ENCODE measurements at regions not wholly inside any gene's neighbourhood (a gene's known extent, or its start where the extent isn't known, plus 50 kb on each side); places are given as distances from the start of the nearest gene placed in this dataset.

GRCh38 chr13:29976535-29976934 lies 126.1 kb upstream of the UBL3 start:
- Histone ChIP-seq H3K4me1 (ENCODE audit: control insufficient read depth, insufficient read depth, low read length) (no peaks in the 10 kb centered on the region), H3K27me3 (ENCODE audit: control insufficient read depth, insufficient read depth, low read length) (no peaks in the 10 kb centered on the region), H3K4me3 (ENCODE audit: low read depth in 2 of 2, low read length in 2 of 2) (no peak overlapping the region), H3K27ac (ENCODE audit: low read length) (no peak overlapping the region), H3K9me3 (ENCODE audit: control insufficient read depth, insufficient read depth, low read depth, low read length) (no peaks in the 10 kb centered on the region), H3K36me3 (ENCODE audit: control insufficient read depth, insufficient read depth, low read length) (no peaks in the 10 kb centered on the region)
- TF ChIP-seq REST (IDR thresholded peaks at IDR 0.05; ENCODE audit: insufficient read depth in 1 of 2, low read depth in 2 of 2, low read length in 1 of 2) (no peak), POLR2AphosphoS5 (IDR thresholded peaks at IDR 0.05; ENCODE audit: low read depth, low read length) (no peak), SIN3A (IDR thresholded peaks at IDR 0.05; ENCODE audit: borderline replicate concordance, insufficient read depth, low read depth, low read length) (no peak), CTCF (IDR thresholded peaks at IDR 0.05) (no peak), TCF7L2 (IDR thresholded peaks at IDR 0.05; ENCODE audit: low read depth, low read length) (no peak)
- BruUV-seq (replicated peaks): no TSS peak
- intact Hi-C loops (cut with micrococcal nuclease; ENCODE audit: unreplicated experiment): no loop called here
- POLR2A ChIA-PET: no interaction called here
- DNase-seq (ENCODE audit: low read depth, low spot score) (no peak), ATAC-seq (no peak)
- CTCF ChIA-PET: no interaction called here
- in situ Hi-C loops (cut with HindIII; ENCODE audit: low pct_unique_long_range_greater_than_20kb, low sequenced_read_pairs): no loop called here

- no peaks in the 10 kb centered on the region for H3K9me3 ChIP-seq (ENCODE audit: control insufficient read depth, insufficient read depth, low read depth, low read length)
- H3K36me3 ChIP-seq (ENCODE audit: control insufficient read depth, insufficient read depth, low read length): no peaks in the 10 kb centered on the region
- no TSS peak for BruUV-seq (replicated peaks)
- H3K4me1 ChIP-seq (ENCODE audit: control insufficient read depth, insufficient read depth, low read length): no peaks in the 10 kb centered on the region
- no peak for ATAC-seq
- TF ChIP-seq SIN3A (IDR thresholded peaks at IDR 0.05; ENCODE audit: borderline replicate concordance, insufficient read depth, low read depth, low read length): no peak
- no peak for TF ChIP-seq CTCF (IDR thresholded peaks at IDR 0.05)
- TF ChIP-seq POLR2AphosphoS5 (IDR thresholded peaks at IDR 0.05; ENCODE audit: low read depth, low read length): no peak
- no peak for TF ChIP-seq TCF7L2 (IDR thresholded peaks at IDR 0.05; ENCODE audit: low read depth, low read length)
- H3K27ac ChIP-seq (ENCODE audit: low read length): no peak overlapping the region
- in situ Hi-C loops (cut with HindIII; ENCODE audit: low pct_unique_long_range_greater_than_20kb, low sequenced_read_pairs) (no loop called here), intact Hi-C loops (cut with micrococcal nuclease; ENCODE audit: unreplicated experiment) (no loop called here)
- no peak overlapping the region for H3K4me3 ChIP-seq (ENCODE audit: low read depth in 2 of 2, low read length in 2 of 2)
- CTCF ChIA-PET: no interaction called here
- no peaks in the 10 kb centered on the region for H3K27me3 ChIP-seq (ENCODE audit: control insufficient read depth, insufficient read depth, low read length)
- POLR2A ChIA-PET: interaction anchor here (0.6 kb wide), 1 partner anchor 140 kb away, joined by 7 read pairs; no protein-coding TSS in a partner anchor
- DNase-seq (ENCODE audit: low read depth, low spot score): no peak
These were observed 124.9 kb upstream of the UBL3 start for GRCh38 chr13:29975283-29975682.
